ENCODE measurements at regions not wholly inside any gene's neighbourhood (a gene's known extent, or its start where the extent isn't known, plus 50 kb on each side); places are given as distances from the start of the nearest gene placed in this dataset.
"Not testable (repeated sequence)": the region's sequence is repeated elsewhere in the genome, so short reads cannot be mapped to it uniquely, and the experiment has no call there.

DNA sequence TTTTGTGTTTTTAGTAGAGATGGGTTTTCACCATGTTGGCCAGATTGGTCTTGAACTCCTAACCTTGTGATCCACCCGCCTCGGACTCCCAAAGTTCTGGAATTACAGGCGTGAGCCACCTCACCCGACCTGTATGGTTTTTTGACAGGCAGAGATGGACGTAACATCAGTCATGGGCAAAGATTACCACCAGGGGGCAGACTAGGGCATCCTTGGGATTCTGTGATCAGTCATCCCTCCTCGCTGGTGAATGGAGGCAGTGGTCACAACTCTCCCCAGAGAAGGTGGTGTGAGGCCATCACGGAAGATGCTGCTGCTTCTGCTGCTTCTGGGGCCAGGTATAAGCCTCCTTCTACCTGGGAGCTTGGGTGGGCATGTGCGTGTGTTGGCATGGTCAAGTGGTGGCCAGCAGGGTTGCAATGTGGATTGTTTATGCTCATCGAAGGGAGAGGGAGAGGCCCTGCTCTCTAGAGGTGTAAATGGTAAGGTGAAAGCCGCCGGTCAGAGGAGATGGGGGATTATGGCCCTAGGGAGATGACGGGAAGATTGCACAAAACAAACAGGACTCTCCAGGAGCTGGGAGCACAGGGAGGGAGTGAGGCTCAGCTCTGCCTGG, 122.7 kb upstream of the PRSS1 start:
- Mint-ChIP-seq H3K4me3 (no peak overlapping the region), H3K4me1 (peaks cover 2% of the 10 kb centered on the region), H3K27me3 (peaks cover 8% of the 10 kb centered on the region), H3K36me3 (no peaks in the 10 kb centered on the region), H3K9me3 (no peaks in the 10 kb centered on the region), H3K27ac (no peak overlapping the region)
- peak; percentile 84 for ATAC-seq (ENCODE audit: low read depth)
- peak; percentile 69 for DNase-seq (ENCODE audit: low spot score in 2 of 2)

DNA sequence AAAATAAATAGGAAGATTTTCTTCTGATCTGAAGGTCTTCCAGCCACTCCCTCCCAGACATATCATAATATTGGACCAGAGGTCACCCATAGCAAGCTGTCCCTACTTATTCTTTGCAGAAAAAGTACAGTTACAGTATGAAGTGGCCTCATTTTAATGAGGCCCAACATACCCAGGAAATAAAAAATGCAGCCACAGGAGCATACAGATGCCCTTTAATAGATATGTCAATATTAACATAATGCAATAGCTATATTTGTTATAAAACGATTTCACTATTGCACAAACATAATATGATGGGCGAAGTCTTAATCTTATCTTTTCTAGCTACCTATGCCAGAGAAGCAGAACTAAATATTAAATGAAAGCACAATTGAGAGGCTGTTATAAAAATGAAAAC, 124.1 kb upstream of the PRSS1 start:
- not testable (repeated sequence) for H3K27me3 Mint-ChIP-seq; H3K9me3 Mint-ChIP-seq; H3K4me1 Mint-ChIP-seq; ATAC-seq (ENCODE audit: low read depth); H3K27ac Mint-ChIP-seq; H3K36me3 Mint-ChIP-seq; DNase-seq (ENCODE audit: low spot score in 2 of 2); H3K4me3 Mint-ChIP-seq

DNA sequence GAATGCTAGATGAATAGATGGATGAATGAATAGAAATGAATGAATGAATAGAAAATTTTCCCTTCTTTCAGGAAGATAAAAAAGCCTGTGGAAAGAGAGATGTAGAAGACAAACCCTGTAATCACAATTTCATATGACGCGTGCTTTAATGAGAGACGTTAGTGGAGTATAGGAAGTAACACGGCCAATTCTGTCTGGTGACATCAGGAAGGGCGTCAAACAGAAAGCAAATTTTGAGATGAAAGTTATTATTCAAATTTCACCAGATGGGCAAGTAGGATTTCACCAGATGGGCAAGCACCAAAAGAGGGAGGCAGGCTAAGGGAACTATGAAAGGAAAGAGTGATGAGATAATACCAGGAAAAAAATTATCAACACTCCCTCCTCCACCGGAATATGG, 128.9 kb upstream of the PRSS1 start:
- H3K4me3 Mint-ChIP-seq, result no peak overlapping the region
- ATAC-seq (ENCODE audit: low read depth) (peak; percentile 26), DNase-seq (ENCODE audit: low spot score in 2 of 2) (no peak)
- peaks cover 9% of the 10 kb centered on the region for H3K27me3 Mint-ChIP-seq
- no peaks in the 10 kb centered on the region for H3K9me3 Mint-ChIP-seq
- H3K4me1 Mint-ChIP-seq, result no peaks in the 10 kb centered on the region
- no peak overlapping the region for H3K27ac Mint-ChIP-seq
- no peaks in the 10 kb centered on the region for H3K36me3 Mint-ChIP-seq

DNA sequence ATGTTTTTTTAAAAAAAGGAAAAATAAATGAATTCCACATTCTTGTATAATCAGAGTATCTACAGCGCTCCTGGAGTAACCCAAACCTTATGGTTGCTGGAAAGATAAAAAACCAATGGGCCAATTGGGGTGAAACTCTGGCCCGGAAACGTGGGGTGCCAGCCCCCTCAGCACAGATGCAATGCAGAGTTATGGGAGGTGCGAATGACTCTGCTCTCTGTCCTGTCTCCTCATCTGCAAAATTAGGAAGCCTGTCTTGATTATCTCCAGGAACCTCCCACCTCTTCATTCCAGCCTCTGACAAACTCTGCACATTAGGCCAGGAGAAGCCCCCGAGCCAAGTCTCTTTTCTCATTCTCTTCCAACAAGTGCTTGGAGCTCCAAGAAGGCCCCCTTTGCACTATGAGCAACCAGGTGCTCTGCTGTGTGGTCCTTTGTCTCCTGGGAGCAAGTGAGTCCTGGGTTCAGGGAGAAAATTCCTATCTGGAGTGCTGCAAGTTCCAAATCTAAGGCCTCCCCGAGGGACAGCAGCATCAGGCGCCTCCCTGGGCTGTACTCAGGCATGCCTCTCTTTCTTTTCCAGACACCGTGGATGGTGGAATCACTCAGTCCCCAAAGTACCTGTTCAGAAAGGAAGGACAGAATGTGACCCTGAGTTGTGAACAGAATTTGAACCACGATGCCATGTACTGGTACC, 130.5 kb upstream of the PRSS1 start:
- H3K4me1 Mint-ChIP-seq, result no peaks in the 10 kb centered on the region
- H3K36me3 Mint-ChIP-seq, result no peaks in the 10 kb centered on the region
- no peak for ATAC-seq (ENCODE audit: low read depth)
- no peaks in the 10 kb centered on the region for H3K9me3 Mint-ChIP-seq
- peaks cover 14% of the 10 kb centered on the region for H3K27me3 Mint-ChIP-seq
- no peak overlapping the region for H3K27ac Mint-ChIP-seq
- DNase-seq (ENCODE audit: low spot score in 2 of 2), result no peak
- H3K4me3 Mint-ChIP-seq, result no peak overlapping the region

DNA sequence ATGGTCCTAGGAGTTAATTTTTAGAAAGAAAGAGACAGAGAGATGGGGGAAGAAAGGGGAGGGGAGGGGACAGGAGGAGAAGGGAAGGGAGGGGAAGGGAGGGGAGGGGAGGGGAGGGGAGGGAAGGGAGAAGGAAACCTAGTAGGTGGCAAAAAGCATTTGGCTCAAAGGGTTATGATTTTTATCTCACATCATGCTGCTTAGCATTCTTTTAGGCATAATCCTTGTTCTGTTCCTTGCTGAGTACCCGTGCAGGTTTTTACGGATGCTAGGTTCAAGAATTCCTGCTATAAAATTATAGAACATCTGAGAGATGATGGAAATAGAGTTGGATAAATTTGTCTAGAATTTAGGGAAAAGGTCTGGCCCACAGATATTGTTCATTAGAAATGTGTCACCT, 132.4 kb upstream of the PRSS1 start:
- no peak overlapping the region for H3K4me3 Mint-ChIP-seq

DNA sequence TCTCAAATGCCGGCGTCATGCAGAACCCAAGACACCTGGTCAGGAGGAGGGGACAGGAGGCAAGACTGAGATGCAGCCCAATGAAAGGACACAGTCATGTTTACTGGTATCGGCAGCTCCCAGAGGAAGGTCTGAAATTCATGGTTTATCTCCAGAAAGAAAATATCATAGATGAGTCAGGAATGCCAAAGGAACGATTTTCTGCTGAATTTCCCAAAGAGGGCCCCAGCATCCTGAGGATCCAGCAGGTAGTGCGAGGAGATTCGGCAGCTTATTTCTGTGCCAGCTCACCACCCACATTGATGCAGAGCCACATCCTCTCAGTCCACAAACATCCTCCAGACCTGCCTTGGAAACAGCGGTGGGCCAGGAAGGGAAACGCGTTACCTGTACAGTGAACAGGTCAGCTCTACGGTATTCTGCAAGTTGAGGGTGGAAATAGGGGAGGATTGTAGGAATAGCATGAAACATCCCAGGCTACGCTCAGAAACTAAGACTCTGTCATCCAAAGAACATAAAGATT, 133.1 kb upstream of the PRSS1 start:
- DNase-seq (ENCODE audit: low spot score in 2 of 2) (no peak), ATAC-seq (ENCODE audit: low read depth) (no peak)
- H3K4me1 Mint-ChIP-seq, result no peaks in the 10 kb centered on the region
- no peaks in the 10 kb centered on the region for H3K9me3 Mint-ChIP-seq
- no peak overlapping the region for H3K27ac Mint-ChIP-seq
- H3K4me3 Mint-ChIP-seq, result no peak overlapping the region
- H3K36me3 Mint-ChIP-seq, result no peaks in the 10 kb centered on the region
- H3K27me3 Mint-ChIP-seq, result peaks cover 17% of the 10 kb centered on the region

More for the DNA sequence above, 132.4 kb upstream of the PRSS1 start:
- no peaks in the 10 kb centered on the region for H3K36me3 Mint-ChIP-seq
- no peaks in the 10 kb centered on the region for H3K9me3 Mint-ChIP-seq
- H3K27me3 Mint-ChIP-seq, result peaks cover 17% of the 10 kb centered on the region
- ATAC-seq (ENCODE audit: low read depth) (no peak), DNase-seq (ENCODE audit: low spot score in 2 of 2) (no peak)
- no peaks in the 10 kb centered on the region for H3K4me1 Mint-ChIP-seq
- H3K27ac Mint-ChIP-seq, result no peak overlapping the region

DNA sequence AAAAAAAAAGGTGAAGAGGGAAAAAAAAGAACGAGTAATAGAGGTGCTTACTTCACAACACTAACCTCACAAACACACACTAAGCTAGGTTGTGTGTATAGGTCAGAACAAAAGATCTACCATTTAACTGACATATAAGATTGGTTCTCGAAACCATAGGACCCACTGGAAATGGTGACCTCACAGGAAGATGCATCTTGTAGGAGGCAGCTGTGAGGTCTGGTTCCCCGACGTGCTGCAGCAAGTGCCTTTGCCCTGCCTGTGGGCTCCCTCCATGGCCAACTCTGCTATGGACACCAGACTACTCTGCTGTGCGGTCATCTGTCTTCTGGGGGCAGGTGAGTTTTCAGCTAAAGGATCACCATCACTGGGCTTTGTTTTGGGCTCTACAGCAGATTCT, 133.8 kb upstream of the PRSS1 start:
- Mint-ChIP-seq H3K36me3 (no peaks in the 10 kb centered on the region), H3K9me3 (no peaks in the 10 kb centered on the region), H3K27ac (no peak overlapping the region), H3K4me3 (no peak overlapping the region), H3K27me3 (peaks cover 17% of the 10 kb centered on the region), H3K4me1 (no peaks in the 10 kb centered on the region)
- DNase-seq (ENCODE audit: low spot score in 2 of 2), result no peak
- no peak for ATAC-seq (ENCODE audit: low read depth)

DNA sequence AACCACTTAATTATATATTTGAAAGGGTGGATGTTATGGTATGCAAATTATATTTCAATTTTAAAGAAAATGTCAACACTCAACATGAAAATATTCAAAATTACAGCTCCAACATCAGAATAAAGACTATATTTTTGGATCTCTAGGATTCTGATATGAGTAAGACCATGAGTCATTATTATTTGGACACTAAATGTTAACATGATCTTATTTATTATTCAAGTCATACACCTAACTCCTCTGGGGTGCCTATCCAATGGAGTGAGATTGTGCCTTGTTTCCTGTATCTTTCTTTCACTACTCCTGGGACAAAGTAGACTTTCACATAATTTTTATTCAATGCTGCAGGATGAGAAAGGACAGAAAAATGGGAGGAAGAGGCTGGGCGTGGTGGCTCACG, 135.2 kb upstream of the PRSS1 start:
- H3K4me1 Mint-ChIP-seq, result no peaks in the 10 kb centered on the region
- ATAC-seq (ENCODE audit: low read depth), result no peak
- H3K9me3 Mint-ChIP-seq, result no peaks in the 10 kb centered on the region
- no peaks in the 10 kb centered on the region for H3K36me3 Mint-ChIP-seq
- peaks cover 18% of the 10 kb centered on the region for H3K27me3 Mint-ChIP-seq
- no peak for DNase-seq (ENCODE audit: low spot score in 2 of 2)
- no peak overlapping the region for H3K27ac Mint-ChIP-seq
- H3K4me3 Mint-ChIP-seq, result no peak overlapping the region

DNA sequence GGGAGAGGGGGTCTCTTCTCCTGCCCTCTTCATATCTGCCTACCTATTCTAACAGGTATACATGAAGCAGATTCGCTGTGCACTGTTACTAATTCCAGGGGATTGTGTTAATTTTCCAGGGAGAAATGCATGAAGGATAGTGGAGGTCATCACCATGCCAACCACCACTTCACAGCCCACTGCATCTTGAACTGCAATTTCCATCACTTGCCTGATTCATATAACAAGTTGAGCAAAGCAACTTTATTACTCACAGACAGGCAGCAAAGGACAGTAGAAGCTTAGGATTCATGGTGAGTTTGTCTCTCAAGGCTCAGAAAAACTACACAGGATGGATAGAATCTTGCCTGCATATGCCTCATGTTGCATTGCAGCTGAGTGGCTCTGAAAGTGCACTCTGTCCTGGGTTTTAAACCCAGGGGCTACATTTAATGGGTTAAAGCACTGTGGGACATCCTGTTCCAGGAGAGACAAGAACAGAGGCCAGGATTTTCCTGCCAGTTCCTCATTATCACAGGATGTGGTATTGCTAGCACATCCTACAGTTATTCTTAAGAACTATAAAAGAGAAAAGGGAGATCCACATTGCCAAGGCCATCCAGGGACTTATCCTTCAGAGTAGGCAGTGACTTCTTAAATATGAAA, 136.9 kb upstream of the PRSS1 start:
- H3K27me3 Mint-ChIP-seq, result peaks cover 19% of the 10 kb centered on the region
- H3K4me1 Mint-ChIP-seq, result no peaks in the 10 kb centered on the region
- H3K27ac Mint-ChIP-seq, result no peak overlapping the region
- no peak for ATAC-seq (ENCODE audit: low read depth)
- no peaks in the 10 kb centered on the region for H3K9me3 Mint-ChIP-seq
- H3K36me3 Mint-ChIP-seq, result no peaks in the 10 kb centered on the region
- DNase-seq (ENCODE audit: low spot score in 2 of 2), result no peak
- H3K4me3 Mint-ChIP-seq, result no peak overlapping the region

DNA sequence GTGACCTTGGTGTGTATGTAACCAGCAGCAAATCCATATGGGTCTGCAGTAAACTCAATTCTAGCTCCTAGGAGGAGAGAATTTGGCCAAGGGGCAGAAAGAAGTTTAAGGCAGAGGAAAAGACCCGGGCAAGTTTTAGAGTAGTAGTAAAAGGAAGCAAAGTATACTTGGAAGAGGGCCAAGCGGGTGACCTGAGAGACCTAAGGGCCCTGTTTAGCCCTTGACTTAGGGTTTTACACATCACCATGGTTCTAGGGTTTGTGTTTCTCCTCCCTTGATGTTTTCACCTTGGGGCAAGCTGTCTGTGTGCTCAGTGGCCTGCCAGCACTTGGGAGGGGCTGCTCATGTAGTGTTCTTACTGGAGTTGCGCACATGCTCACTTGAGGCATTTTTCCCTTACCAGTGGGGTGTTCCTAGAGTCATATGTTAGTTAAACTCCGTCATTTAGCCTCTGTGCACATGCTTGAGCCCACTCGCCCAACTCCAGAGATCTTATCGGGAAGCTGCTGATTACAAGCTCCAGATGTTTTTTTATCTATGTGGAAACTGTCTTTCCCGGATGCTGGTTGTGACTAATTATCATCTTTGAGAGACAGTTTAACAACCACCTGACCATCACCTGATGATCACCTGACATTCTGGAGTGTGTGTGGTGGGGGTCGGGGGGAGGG, 137.6 kb upstream of the PRSS1 start:
- H3K4me3 Mint-ChIP-seq, result no peak overlapping the region
- H3K9me3 Mint-ChIP-seq, result no peaks in the 10 kb centered on the region
- ATAC-seq (ENCODE audit: low read depth) (no peak), DNase-seq (ENCODE audit: low spot score in 2 of 2) (no peak)
- no peak overlapping the region for H3K27ac Mint-ChIP-seq
- peaks cover 19% of the 10 kb centered on the region for H3K27me3 Mint-ChIP-seq
- H3K4me1 Mint-ChIP-seq, result no peaks in the 10 kb centered on the region
- H3K36me3 Mint-ChIP-seq, result no peaks in the 10 kb centered on the region

DNA sequence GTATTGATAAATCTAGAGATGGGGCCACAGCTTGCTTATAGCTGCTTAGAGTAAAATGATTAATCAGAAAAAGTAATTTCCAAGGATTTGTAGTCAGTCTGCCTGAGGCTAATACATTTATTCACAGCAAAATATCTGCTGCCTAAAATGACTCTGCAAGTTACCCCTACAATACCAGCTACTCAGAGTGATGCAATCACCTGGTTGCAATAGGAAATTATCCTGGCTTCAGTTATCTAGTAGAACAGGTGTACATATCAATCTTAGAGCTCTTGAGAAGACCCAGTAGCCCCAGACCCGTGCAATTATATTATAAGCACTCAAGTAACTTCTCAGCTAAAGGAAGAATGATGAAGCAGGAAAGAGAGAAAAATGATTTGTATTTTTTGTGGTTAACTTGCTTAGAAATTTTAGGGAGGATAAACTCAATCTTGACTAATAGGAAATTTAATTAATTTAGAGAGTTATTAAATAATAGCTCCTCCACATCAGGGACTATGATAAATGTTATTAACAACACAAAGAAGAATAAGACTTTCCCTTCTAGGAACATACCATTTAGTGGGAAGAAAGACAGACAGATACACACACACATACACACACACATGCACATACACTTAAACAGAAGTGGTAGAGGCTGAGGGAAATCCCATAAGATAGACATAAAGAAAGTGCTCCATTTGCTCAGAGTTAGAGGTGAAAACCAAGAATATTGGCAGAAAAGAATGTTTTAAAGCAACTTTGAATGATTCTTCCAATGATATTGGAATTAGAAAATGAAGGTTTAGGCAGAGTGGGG, 140.4 kb upstream of the PRSS1 start:
- H3K4me3 Mint-ChIP-seq, result no peak overlapping the region
- H3K9me3 Mint-ChIP-seq, result no peaks in the 10 kb centered on the region
- no peak for DNase-seq (ENCODE audit: low spot score in 2 of 2)
- H3K4me1 Mint-ChIP-seq, result peaks cover 1% of the 10 kb centered on the region
- peaks cover 25% of the 10 kb centered on the region for H3K27me3 Mint-ChIP-seq
- no peak for ATAC-seq (ENCODE audit: low read depth)
- H3K27ac Mint-ChIP-seq, result no peak overlapping the region
- no peaks in the 10 kb centered on the region for H3K36me3 Mint-ChIP-seq

DNA sequence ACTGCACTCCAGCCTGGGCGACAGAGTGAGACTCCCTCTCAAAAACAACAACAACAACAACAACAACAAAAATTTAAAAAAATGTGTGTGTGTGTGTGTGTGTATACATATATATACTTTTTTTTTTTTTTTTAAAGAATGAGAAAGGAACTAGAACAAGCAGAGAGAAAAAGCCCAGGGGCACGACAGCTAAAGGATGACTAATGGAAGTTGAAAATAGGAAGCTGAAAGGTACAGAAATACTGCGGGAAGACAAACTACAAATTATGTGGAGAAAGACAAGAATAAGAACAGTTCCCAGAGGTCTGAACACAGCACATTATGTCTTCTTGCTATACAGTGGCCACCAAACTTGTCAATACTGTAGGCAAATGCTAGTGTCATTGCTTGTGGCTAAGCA, 141.9 kb upstream of the PRSS1 start:
- ATAC-seq (ENCODE audit: low read depth), result no peak
- no peak overlapping the region for H3K27ac Mint-ChIP-seq

DNA sequence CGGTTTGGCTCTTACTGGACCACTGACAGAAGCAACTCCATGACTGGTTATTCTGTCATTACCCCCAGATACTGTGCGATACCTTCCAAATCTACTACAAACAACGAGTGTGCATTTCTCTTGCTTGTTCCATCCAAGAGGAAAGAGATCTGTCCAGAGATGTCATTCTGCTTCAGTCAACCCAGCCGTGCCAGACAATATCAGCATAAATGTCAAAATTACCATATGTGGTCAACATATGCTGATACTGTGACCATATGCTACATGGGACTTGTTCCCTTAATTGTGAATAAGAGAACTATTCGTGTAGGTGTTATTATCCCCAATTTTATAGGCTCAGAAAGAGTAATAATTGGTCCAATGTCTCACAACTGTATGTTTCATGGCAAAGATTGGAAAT, 143.2 kb upstream of the PRSS1 start:
- Mint-ChIP-seq H3K27ac (no peak overlapping the region), H3K27me3 (peaks cover 24% of the 10 kb centered on the region), H3K4me1 (peaks cover 3% of the 10 kb centered on the region), H3K36me3 (no peaks in the 10 kb centered on the region), H3K4me3 (no peak overlapping the region), H3K9me3 (no peaks in the 10 kb centered on the region)
- ATAC-seq (ENCODE audit: low read depth), result no peak
- DNase-seq (ENCODE audit: low spot score in 2 of 2), result no peak

More for the DNA sequence above, 141.9 kb upstream of the PRSS1 start:
- no peak overlapping the region for H3K4me3 Mint-ChIP-seq
- no peaks in the 10 kb centered on the region for H3K36me3 Mint-ChIP-seq
- H3K9me3 Mint-ChIP-seq, result no peaks in the 10 kb centered on the region
- peaks cover 3% of the 10 kb centered on the region for H3K4me1 Mint-ChIP-seq
- no peak for DNase-seq (ENCODE audit: low spot score in 2 of 2)
- H3K27me3 Mint-ChIP-seq, result peaks cover 22% of the 10 kb centered on the region

Measured in memory B cell (primary cell).